ENCODE measurements at regions not wholly inside any gene's neighbourhood (a gene's known extent, or its start where the extent isn't known, plus 50 kb on each side); places are given as distances from the start of the nearest gene placed in this dataset.

- ATAC-seq (peak in 3 of 4 donors; percentile 25 to 37 (median 26)), DNase-seq (no peak)
- WGBS (ENCODE audit: insufficient coverage, low coverage, low lambda C conversion rate, missing lambda C conversion rate): 38% methylated on average over 4 of the region's 4 CpGs
- no peaks in the 10 kb centered on the region for H3K9me3 ChIP-seq
- TF ChIP-seq CTCF (IDR thresholded peaks at IDR 0.05): no peak
- TF ChIP-seq POLR2A (IDR thresholded peaks at IDR 0.05): no peak
- intact Hi-C loops (cut with DNase I): no loop called here
- H3K36me3 ChIP-seq: no peaks in the 10 kb centered on the region
- H3K4me3 ChIP-seq: no peak overlapping the region
- no peaks in the 10 kb centered on the region for H3K27me3 ChIP-seq
- peaks cover 0 to 4% (median 0%) of the 10 kb centered on the region in 4 donors for H3K4me1 ChIP-seq
- no peak overlapping the region for H3K27ac ChIP-seq
Measured at GRCh38 chr7:68601826-68602225, 996.4 kb upstream of the AUTS2 start.

GRCh38 chr7:68604541-68604940 lies 993.7 kb upstream of the AUTS2 start:
- intact Hi-C loops (cut with DNase I): no loop called here
- DNase-seq (no peak), ATAC-seq (no peak)
- H3K27ac ChIP-seq: no peak overlapping the region
- no peak for TF ChIP-seq POLR2A (IDR thresholded peaks at IDR 0.05)
- no peak for TF ChIP-seq CTCF (IDR thresholded peaks at IDR 0.05)
- H3K9me3 ChIP-seq: no peaks in the 10 kb centered on the region
- H3K4me1 ChIP-seq: peaks cover 0 to 4% (median 0%) of the 10 kb centered on the region in 4 donors
- 0% methylated on average over 1 of the region's 1 CpG for WGBS (ENCODE audit: insufficient coverage, low coverage, low lambda C conversion rate, missing lambda C conversion rate)
- H3K36me3 ChIP-seq: no peaks in the 10 kb centered on the region
- H3K4me3 ChIP-seq: no peak overlapping the region
- no peaks in the 10 kb centered on the region for H3K27me3 ChIP-seq

- H3K36me3 ChIP-seq: no peaks in the 10 kb centered on the region
- TF ChIP-seq CTCF (IDR thresholded peaks at IDR 0.05) (no peak), POLR2A (IDR thresholded peaks at IDR 0.05) (no peak)
- intact Hi-C loops (cut with DNase I): no loop called here
- ATAC-seq (no peak), DNase-seq (no peak)
- no peaks in the 10 kb centered on the region for H3K9me3 ChIP-seq
- no peaks in the 10 kb centered on the region for H3K27me3 ChIP-seq
- no peaks in the 10 kb centered on the region for H3K4me1 ChIP-seq
- no peak overlapping the region for H3K4me3 ChIP-seq
- no peak overlapping the region for H3K27ac ChIP-seq
- WGBS (ENCODE audit: insufficient coverage, low coverage, low lambda C conversion rate, missing lambda C conversion rate): 50% methylated on average over 1 of the region's 1 CpG
Measured at GRCh38 chr7:68610701-68611100, 987.6 kb upstream of the AUTS2 start.

GRCh38 chr7:68613405-68613804 lies 984.9 kb upstream of the AUTS2 start:
- H3K9me3 ChIP-seq: no peaks in the 10 kb centered on the region
- WGBS (ENCODE audit: insufficient coverage, low coverage, low lambda C conversion rate, missing lambda C conversion rate): 43% methylated on average over 4 of the region's 6 CpGs
- no peaks in the 10 kb centered on the region for H3K4me1 ChIP-seq
- H3K27me3 ChIP-seq: no peaks in the 10 kb centered on the region
- H3K4me3 ChIP-seq: no peak overlapping the region
- no peak for TF ChIP-seq POLR2A (IDR thresholded peaks at IDR 0.05)
- TF ChIP-seq CTCF (IDR thresholded peaks at IDR 0.05): no peak
- DNase-seq: no peak
- intact Hi-C loops (cut with DNase I): no loop called here
- H3K36me3 ChIP-seq: no peaks in the 10 kb centered on the region
- no peak for ATAC-seq
- H3K27ac ChIP-seq: no peak overlapping the region

GRCh38 chr7:68613897-68614296 lies 984.4 kb upstream of the AUTS2 start:
- TF ChIP-seq CTCF (IDR thresholded peaks at IDR 0.05) (no peak), POLR2A (IDR thresholded peaks at IDR 0.05) (no peak)
- Histone ChIP-seq H3K27ac (no peak overlapping the region), H3K4me3 (no peak overlapping the region), H3K4me1 (no peaks in the 10 kb centered on the region), H3K36me3 (no peaks in the 10 kb centered on the region), H3K9me3 (no peaks in the 10 kb centered on the region), H3K27me3 (no peaks in the 10 kb centered on the region)
- intact Hi-C loops (cut with DNase I): no loop called here
- 14% methylated on average over 4 of the region's 4 CpGs for WGBS (ENCODE audit: insufficient coverage, low coverage, low lambda C conversion rate, missing lambda C conversion rate)
- DNase-seq (no peak), ATAC-seq (no peak)
